MCF 10A (cell line): ENCODE measurements at regions not wholly inside any gene's neighbourhood (a gene's known extent, or its start where the extent isn't known, plus 50 kb on each side); places are given as distances from the start of the nearest gene placed in this dataset.
A peak's percentile ranks its signal among the peaks of the same experiment; 100 is the strongest.
"Not testable (repeated sequence)": the region's sequence is repeated elsewhere in the genome, so short reads cannot be mapped to it uniquely, and the experiment has no call there.

Source experiments
- BruUV-seq: library from RNA; stranded (reverse); fragments of 400-500 nt; replicated peaks from 2 replicates; lab custom pipeline; 2021; lab: Mats Ljungman, UMichigan
- CTCF ChIA-PET: fragments of 300-600 bp; sonication (Branson Sonifier 250); formaldehyde crosslinking; extraction: SDS; loops from one replicate; lab custom pipeline; 2021; ENCODE audit warnings: antibody characterized with exemption, inconsistent platforms; lab: Yijun Ruan, JAX
- POLR2A ChIA-PET: fragments of 300-600, 350-650 bp; sonication (Branson Sonifier 250); formaldehyde crosslinking; extraction: SDS; loops from one replicate; lab custom pipeline; 2020; ENCODE audit warnings: antibody characterized with exemption, inconsistent platforms; lab: Yijun Ruan, JAX
- DNase-seq: peaks from one replicate; pipeline ENCODE4 v3.0.0-alpha.2; 2018; ENCODE audit not compliant: unreplicated experiment
- H3K27ac Mint-ChIP-seq: one replicate; pipeline ENCODE4 v1.8.0; 2022; ENCODE audit warnings: mild to moderate bottlenecking, low read depth, mixed read lengths; ENCODE audit not compliant: unreplicated experiment
- H3K27me3 Mint-ChIP-seq: one replicate; pipeline ENCODE4 v1.8.0; 2022; ENCODE audit warnings: mixed read lengths; ENCODE audit not compliant: insufficient read depth, unreplicated experiment
- H3K36me3 Mint-ChIP-seq: one replicate; pipeline ENCODE4 v1.8.0; 2022; ENCODE audit warnings: mild to moderate bottlenecking, moderate library complexity, mixed read lengths; ENCODE audit not compliant: insufficient read depth, unreplicated experiment
- H3K4me1 Mint-ChIP-seq: one replicate; pipeline ENCODE4 v1.8.0; 2022; ENCODE audit warnings: mixed read lengths; ENCODE audit not compliant: insufficient read depth, unreplicated experiment
- H3K4me3 Mint-ChIP-seq: one replicate; pipeline ENCODE4 v1.8.0; 2022; ENCODE audit warnings: mild to moderate bottlenecking, moderate library complexity, mixed read lengths; ENCODE audit not compliant: unreplicated experiment
- H3K9me3 Mint-ChIP-seq: one replicate; pipeline ENCODE4 v1.8.0; 2022; ENCODE audit warnings: mixed read lengths; ENCODE audit not compliant: unreplicated experiment
- intact Hi-C: fragments of 100-400 bp; cut with micrococcal nuclease; formaldehyde crosslinking; loops from 2 replicates; pipeline ENCODE4 v1.14.1; 2022

GRCh38 chr1:149657750-149658149 is 74.1 kb downstream of the PPIAL4C start:
- DNase-seq, intact Hi-C loops, H3K27ac Mint-ChIP-seq, H3K27me3 Mint-ChIP-seq, BruUV-seq, CTCF ChIA-PET, H3K4me3 Mint-ChIP-seq, H3K4me1 Mint-ChIP-seq, H3K36me3 Mint-ChIP-seq, H3K9me3 Mint-ChIP-seq: not testable (repeated sequence)
- POLR2A ChIA-PET = interaction anchor here (0.6 kb wide), 1 partner anchor 227 kb away, joined by 3 read pairs; no protein-coding TSS in a partner anchor

- H3K36me3 Mint-ChIP-seq, BruUV-seq, H3K9me3 Mint-ChIP-seq, intact Hi-C loops, POLR2A ChIA-PET, H3K4me3 Mint-ChIP-seq, DNase-seq, H3K27me3 Mint-ChIP-seq, H3K4me1 Mint-ChIP-seq, CTCF ChIA-PET, H3K27ac Mint-ChIP-seq: not testable (repeated sequence)
These were observed 74.5 kb downstream of the PPIAL4C start for GRCh38 chr1:149658175-149658574.

GRCh38 chr1:149664624-149665023 is 81.0 kb downstream of the PPIAL4C start:
- BruUV-seq, H3K4me3 Mint-ChIP-seq, H3K36me3 Mint-ChIP-seq, H3K4me1 Mint-ChIP-seq, H3K9me3 Mint-ChIP-seq, H3K27me3 Mint-ChIP-seq, POLR2A ChIA-PET, H3K27ac Mint-ChIP-seq, intact Hi-C loops, CTCF ChIA-PET: not testable (repeated sequence)
- DNase-seq = peak; percentile 42

- DNase-seq, H3K4me3 Mint-ChIP-seq, H3K4me1 Mint-ChIP-seq, POLR2A ChIA-PET, BruUV-seq, H3K27ac Mint-ChIP-seq, H3K9me3 Mint-ChIP-seq, CTCF ChIA-PET, H3K36me3 Mint-ChIP-seq, intact Hi-C loops, H3K27me3 Mint-ChIP-seq: not testable (repeated sequence)
These were observed 81.4 kb downstream of the PPIAL4C start for GRCh38 chr1:149665033-149665432.

- H3K9me3 Mint-ChIP-seq, H3K36me3 Mint-ChIP-seq, DNase-seq, H3K4me1 Mint-ChIP-seq, H3K27ac Mint-ChIP-seq, intact Hi-C loops, H3K27me3 Mint-ChIP-seq, BruUV-seq, H3K4me3 Mint-ChIP-seq, POLR2A ChIA-PET, CTCF ChIA-PET: not testable (repeated sequence)
These were observed 81.9 kb downstream of the PPIAL4C start for GRCh38 chr1:149665528-149665927.

GRCh38 chr1:149673231-149673909 is 89.7 kb downstream of the PPIAL4C start:
- H3K27ac Mint-ChIP-seq, H3K4me3 Mint-ChIP-seq, H3K9me3 Mint-ChIP-seq, intact Hi-C loops, DNase-seq, POLR2A ChIA-PET, CTCF ChIA-PET, BruUV-seq, H3K27me3 Mint-ChIP-seq, H3K4me1 Mint-ChIP-seq, H3K36me3 Mint-ChIP-seq: not testable (repeated sequence)

- CTCF ChIA-PET, H3K9me3 Mint-ChIP-seq, DNase-seq, H3K4me1 Mint-ChIP-seq, BruUV-seq, H3K27me3 Mint-ChIP-seq, H3K4me3 Mint-ChIP-seq, intact Hi-C loops, H3K36me3 Mint-ChIP-seq, POLR2A ChIA-PET, H3K27ac Mint-ChIP-seq: not testable (repeated sequence)
These were observed 91.3 kb downstream of the PPIAL4C start for GRCh38 chr1:149674921-149675320.

GRCh38 chr1:149677359-149677758 is 93.7 kb downstream of the PPIAL4C start:
- POLR2A ChIA-PET, H3K36me3 Mint-ChIP-seq, H3K27me3 Mint-ChIP-seq, H3K4me1 Mint-ChIP-seq, CTCF ChIA-PET, DNase-seq, BruUV-seq, H3K9me3 Mint-ChIP-seq, intact Hi-C loops, H3K4me3 Mint-ChIP-seq, H3K27ac Mint-ChIP-seq: not testable (repeated sequence)

- DNase-seq, intact Hi-C loops, BruUV-seq, H3K27ac Mint-ChIP-seq, POLR2A ChIA-PET, CTCF ChIA-PET, H3K4me1 Mint-ChIP-seq, H3K27me3 Mint-ChIP-seq, H3K36me3 Mint-ChIP-seq, H3K4me3 Mint-ChIP-seq, H3K9me3 Mint-ChIP-seq: not testable (repeated sequence)
These were observed 95.8 kb upstream of the FCGR1A start for GRCh38 chr1:149686593-149687238.
